ENCODE measurements at regions not wholly inside any gene's neighbourhood (a gene's known extent, or its start where the extent isn't known, plus 50 kb on each side); places are given as distances from the start of the nearest gene placed in this dataset.

- no peaks in the 10 kb centered on the region for H3K27me3 ChIP-seq (ENCODE audit: control insufficient read depth, insufficient read depth, low read length)
- H3K27ac ChIP-seq (ENCODE audit: low read length): no peak overlapping the region
- no peaks in the 10 kb centered on the region for H3K9me3 ChIP-seq (ENCODE audit: control insufficient read depth, low read depth, low read length)
- no CpG with 5 or more reads among the region's 3 CpGs for WGBS (ENCODE audit: insufficient coverage, low lambda C conversion rate)
- H3K36me3 ChIP-seq (ENCODE audit: control insufficient read depth, insufficient read depth, low read length): no peaks in the 10 kb centered on the region
- no peak overlapping the region for H3K4me3 ChIP-seq (ENCODE audit: low read length)
- no peak for DNase-seq
- H3K4me1 ChIP-seq (ENCODE audit: control insufficient read depth, insufficient read depth, low read length): no peaks in the 10 kb centered on the region
Observed at GRCh38 chr4:107213410-107213809, 177.3 kb upstream of the DKK2 start.

GRCh38 chr4:107212565-107212964, 176.5 kb upstream of the DKK2 start:
- Histone ChIP-seq H3K4me3 (ENCODE audit: low read length) (no peak overlapping the region), H3K4me1 (ENCODE audit: control insufficient read depth, insufficient read depth, low read length) (no peaks in the 10 kb centered on the region), H3K27me3 (ENCODE audit: control insufficient read depth, insufficient read depth, low read length) (no peaks in the 10 kb centered on the region), H3K27ac (ENCODE audit: low read length) (no peak overlapping the region), H3K9me3 (ENCODE audit: control insufficient read depth, low read depth, low read length) (no peaks in the 10 kb centered on the region), H3K36me3 (ENCODE audit: control insufficient read depth, insufficient read depth, low read length) (no peaks in the 10 kb centered on the region)
- no peak for DNase-seq
- no CpG with 5 or more reads among the region's 2 CpGs for WGBS (ENCODE audit: insufficient coverage, low lambda C conversion rate)

DNA sequence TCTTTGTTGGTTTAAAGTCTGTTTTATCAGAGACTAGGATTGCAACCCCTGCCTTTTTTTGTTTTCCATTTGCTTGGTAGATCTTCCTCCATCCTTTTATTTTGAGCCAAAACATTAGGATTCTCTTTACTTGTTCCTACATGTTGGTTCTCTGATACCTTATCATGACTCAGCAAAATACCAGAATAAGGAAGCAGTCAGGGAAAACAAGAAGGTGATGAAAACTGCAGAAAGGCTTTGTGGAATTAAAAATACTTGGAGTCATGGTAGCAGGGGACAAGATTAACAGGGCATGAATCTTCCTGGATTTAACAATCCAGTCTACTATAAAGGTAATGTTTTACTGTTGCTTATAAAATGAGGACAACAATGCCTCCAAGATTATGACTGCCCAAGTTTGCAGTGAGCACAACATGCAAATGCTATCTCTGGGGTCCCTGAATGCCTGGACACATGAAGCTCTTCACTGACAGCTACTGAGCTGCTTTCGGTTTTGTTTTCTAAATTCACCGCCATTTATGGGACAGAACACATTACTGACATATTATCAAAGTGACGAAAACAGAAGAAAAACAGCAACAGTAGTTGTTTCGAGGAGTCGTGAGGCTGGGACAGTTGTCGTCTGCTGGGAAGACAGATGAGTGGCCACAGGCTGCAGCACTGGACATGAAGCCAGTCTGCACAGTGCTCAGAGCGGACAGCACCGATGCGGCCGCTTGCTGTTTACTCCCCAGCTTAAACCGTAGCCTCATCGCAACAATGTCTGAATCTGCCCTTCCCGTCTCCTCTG, 174.5 kb upstream of the DKK2 start:
- Histone ChIP-seq H3K27ac (ENCODE audit: low read length) (no peak overlapping the region), H3K36me3 (ENCODE audit: control insufficient read depth, insufficient read depth, low read length) (no peaks in the 10 kb centered on the region), H3K9me3 (ENCODE audit: control insufficient read depth, low read depth, low read length) (no peaks in the 10 kb centered on the region), H3K4me3 (ENCODE audit: low read length) (no peak overlapping the region), H3K27me3 (ENCODE audit: control insufficient read depth, insufficient read depth, low read length) (no peaks in the 10 kb centered on the region), H3K4me1 (ENCODE audit: control insufficient read depth, insufficient read depth, low read length) (no peaks in the 10 kb centered on the region)
- DNase-seq: no peak
- WGBS (ENCODE audit: insufficient coverage, low lambda C conversion rate): 80% methylated on average over 1 of the region's 13 CpGs

- DNase-seq: no peak
- Histone ChIP-seq H3K9me3 (ENCODE audit: control insufficient read depth, low read depth, low read length) (no peaks in the 10 kb centered on the region), H3K27ac (ENCODE audit: low read length) (no peak overlapping the region), H3K4me1 (ENCODE audit: control insufficient read depth, insufficient read depth, low read length) (no peaks in the 10 kb centered on the region), H3K36me3 (ENCODE audit: control insufficient read depth, insufficient read depth, low read length) (no peaks in the 10 kb centered on the region), H3K4me3 (ENCODE audit: low read length) (no peak overlapping the region), H3K27me3 (ENCODE audit: control insufficient read depth, insufficient read depth, low read length) (no peaks in the 10 kb centered on the region)
- 80% methylated on average over 1 of the region's 8 CpGs for WGBS (ENCODE audit: insufficient coverage, low lambda C conversion rate)
Observed at GRCh38 chr4:107203733-107204132, 167.6 kb upstream of the DKK2 start.

GRCh38 chr4:107202744-107203143, 166.6 kb upstream of the DKK2 start:
- WGBS (ENCODE audit: insufficient coverage, low lambda C conversion rate): no CpG with 5 or more reads among the region's 7 CpGs
- no peaks in the 10 kb centered on the region for H3K4me1 ChIP-seq (ENCODE audit: control insufficient read depth, insufficient read depth, low read length)
- no peaks in the 10 kb centered on the region for H3K27me3 ChIP-seq (ENCODE audit: control insufficient read depth, insufficient read depth, low read length)
- no peaks in the 10 kb centered on the region for H3K36me3 ChIP-seq (ENCODE audit: control insufficient read depth, insufficient read depth, low read length)
- no peaks in the 10 kb centered on the region for H3K9me3 ChIP-seq (ENCODE audit: control insufficient read depth, low read depth, low read length)
- no peak overlapping the region for H3K4me3 ChIP-seq (ENCODE audit: low read length)
- H3K27ac ChIP-seq (ENCODE audit: low read length): no peak overlapping the region
- DNase-seq: no peak

GRCh38 chr4:107197121-107197520, 161.0 kb upstream of the DKK2 start:
- 89% methylated on average over 1 of the region's 4 CpGs for WGBS (ENCODE audit: insufficient coverage, low lambda C conversion rate)
- no peak for DNase-seq
- no peaks in the 10 kb centered on the region for H3K27me3 ChIP-seq (ENCODE audit: control insufficient read depth, insufficient read depth, low read length)
- H3K36me3 ChIP-seq (ENCODE audit: control insufficient read depth, insufficient read depth, low read length): no peaks in the 10 kb centered on the region
- no peaks in the 10 kb centered on the region for H3K9me3 ChIP-seq (ENCODE audit: control insufficient read depth, low read depth, low read length)
- H3K27ac ChIP-seq (ENCODE audit: low read length): no peak overlapping the region
- no peak overlapping the region for H3K4me3 ChIP-seq (ENCODE audit: low read length)
- H3K4me1 ChIP-seq (ENCODE audit: control insufficient read depth, insufficient read depth, low read length): no peaks in the 10 kb centered on the region

- H3K4me1 ChIP-seq (ENCODE audit: control insufficient read depth, insufficient read depth, low read length): no peaks in the 10 kb centered on the region
- no peak overlapping the region for H3K27ac ChIP-seq (ENCODE audit: low read length)
- H3K9me3 ChIP-seq (ENCODE audit: control insufficient read depth, low read depth, low read length): no peaks in the 10 kb centered on the region
- DNase-seq: no peak
- H3K36me3 ChIP-seq (ENCODE audit: control insufficient read depth, insufficient read depth, low read length): no peaks in the 10 kb centered on the region
- WGBS (ENCODE audit: insufficient coverage, low lambda C conversion rate): 60% methylated on average over 1 of the region's 2 CpGs
- no peaks in the 10 kb centered on the region for H3K27me3 ChIP-seq (ENCODE audit: control insufficient read depth, insufficient read depth, low read length)
- H3K4me3 ChIP-seq (ENCODE audit: low read length): no peak overlapping the region
Observed at GRCh38 chr4:107196312-107196711, 160.2 kb upstream of the DKK2 start.

- no peak overlapping the region for H3K4me3 ChIP-seq (ENCODE audit: low read length)
- no peaks in the 10 kb centered on the region for H3K4me1 ChIP-seq (ENCODE audit: control insufficient read depth, insufficient read depth, low read length)
- DNase-seq: no peak
- H3K27me3 ChIP-seq (ENCODE audit: control insufficient read depth, insufficient read depth, low read length): no peaks in the 10 kb centered on the region
- H3K9me3 ChIP-seq (ENCODE audit: control insufficient read depth, low read depth, low read length): no peaks in the 10 kb centered on the region
- WGBS (ENCODE audit: insufficient coverage, low lambda C conversion rate): 54% methylated on average over 3 of the region's 4 CpGs
- H3K36me3 ChIP-seq (ENCODE audit: control insufficient read depth, insufficient read depth, low read length): no peaks in the 10 kb centered on the region
- no peak overlapping the region for H3K27ac ChIP-seq (ENCODE audit: low read length)
Observed at GRCh38 chr4:107194005-107194404, 157.9 kb upstream of the DKK2 start.

GRCh38 chr4:107192601-107193000, 156.5 kb upstream of the DKK2 start:
- Histone ChIP-seq H3K4me3 (ENCODE audit: low read length) (no peak overlapping the region), H3K27me3 (ENCODE audit: control insufficient read depth, insufficient read depth, low read length) (no peaks in the 10 kb centered on the region), H3K27ac (ENCODE audit: low read length) (no peak overlapping the region), H3K36me3 (ENCODE audit: control insufficient read depth, insufficient read depth, low read length) (no peaks in the 10 kb centered on the region), H3K9me3 (ENCODE audit: control insufficient read depth, low read depth, low read length) (no peaks in the 10 kb centered on the region), H3K4me1 (ENCODE audit: control insufficient read depth, insufficient read depth, low read length) (no peaks in the 10 kb centered on the region)
- WGBS (ENCODE audit: insufficient coverage, low lambda C conversion rate): 100% methylated on average over 2 of the region's 6 CpGs
- no peak for DNase-seq

GRCh38 chr4:107187091-107187490, 151.0 kb upstream of the DKK2 start:
- Histone ChIP-seq H3K4me3 (ENCODE audit: low read length) (no peak overlapping the region), H3K9me3 (ENCODE audit: control insufficient read depth, low read depth, low read length) (no peaks in the 10 kb centered on the region), H3K36me3 (ENCODE audit: control insufficient read depth, insufficient read depth, low read length) (no peaks in the 10 kb centered on the region), H3K4me1 (ENCODE audit: control insufficient read depth, insufficient read depth, low read length) (no peaks in the 10 kb centered on the region), H3K27me3 (ENCODE audit: control insufficient read depth, insufficient read depth, low read length) (no peaks in the 10 kb centered on the region), H3K27ac (ENCODE audit: low read length) (no peak overlapping the region)
- 95% methylated on average over 2 of the region's 2 CpGs for WGBS (ENCODE audit: insufficient coverage, low lambda C conversion rate)
- DNase-seq: no peak

DNA sequence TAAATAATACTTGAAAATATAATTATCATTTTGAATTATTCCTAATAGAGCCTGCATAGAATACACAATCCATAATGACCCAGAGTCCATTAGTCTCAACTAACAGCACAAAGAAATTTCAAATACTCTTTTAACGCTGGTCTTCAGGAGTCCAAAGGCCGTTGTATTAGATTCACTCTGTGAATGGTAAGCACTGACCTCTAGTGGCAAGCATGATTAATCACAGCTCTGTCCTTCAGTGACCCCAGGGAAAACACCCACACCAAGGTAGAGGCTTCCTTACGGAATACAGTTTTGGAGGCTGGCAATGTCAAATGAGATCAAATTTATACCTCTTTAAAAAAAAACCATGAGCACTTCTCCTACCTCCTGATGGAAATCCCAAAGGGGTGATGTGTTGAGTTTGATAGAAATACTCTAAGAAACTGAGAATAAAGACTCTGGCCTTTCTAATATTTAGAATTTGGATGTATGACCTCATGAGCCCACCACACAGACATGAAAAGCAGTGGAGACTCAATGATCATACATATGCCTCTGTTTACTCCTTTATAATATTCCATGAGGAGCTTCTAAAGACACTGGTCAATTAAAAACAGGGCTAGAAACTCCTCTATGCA, 147.2 kb upstream of the DKK2 start:
- Histone ChIP-seq H3K9me3 (ENCODE audit: control insufficient read depth, low read depth, low read length) (no peaks in the 10 kb centered on the region), H3K4me1 (ENCODE audit: control insufficient read depth, insufficient read depth, low read length) (no peaks in the 10 kb centered on the region), H3K36me3 (ENCODE audit: control insufficient read depth, insufficient read depth, low read length) (no peaks in the 10 kb centered on the region), H3K27ac (ENCODE audit: low read length) (no peak overlapping the region), H3K4me3 (ENCODE audit: low read length) (no peak overlapping the region), H3K27me3 (ENCODE audit: control insufficient read depth, insufficient read depth, low read length) (no peaks in the 10 kb centered on the region)
- WGBS (ENCODE audit: insufficient coverage, low lambda C conversion rate): no CpG with 5 or more reads among the region's 3 CpGs
- peak; percentile 46 to 47 for DNase-seq

Measured in large intestine (tissue), 3 donors.